WTC11 (cell line): ENCODE measurements at regions not wholly inside any gene's neighbourhood (a gene's known extent, or its start where the extent isn't known, plus 50 kb on each side); places are given as distances from the start of the nearest gene placed in this dataset.

Experiments used
- ATAC-seq: fragments of 200-7000 bp; cut with Tn5 transposase; 2 replicates; pipeline ENCODE4 v1.10.0; 2021; ENCODE audit warnings: mild to moderate bottlenecking, moderate library complexity
- CTCF ChIA-PET: fragments of 300-600 bp; sonication (Branson Sonifier 250); formaldehyde crosslinking; loops from one replicate; lab custom pipeline; 2021; ENCODE audit warnings: antibody characterized with exemption; lab: Charles Lee
- POLR2A ChIA-PET: fragments of 350-600 bp; sonication (Branson Sonifier 250); formaldehyde crosslinking; loops from one replicate; lab custom pipeline; 2021; ENCODE audit warnings: antibody characterized with exemption; lab: Charles Lee
- DNase-seq: peaks from one replicate; pipeline ENCODE4 v3.0.0; 2021; ENCODE audit warnings: low spot score
- H3K27ac Mint-ChIP-seq: 2 replicates; pipeline ENCODE4 v1.8.0; 2021; ENCODE audit warnings: mixed read lengths
- H3K27me3 Mint-ChIP-seq: 2 replicates; pipeline ENCODE4 v1.8.0; 2021; ENCODE audit warnings: low read depth, mild to moderate bottlenecking, moderate library complexity, mixed read lengths
- H3K36me3 Mint-ChIP-seq: 2 replicates; pipeline ENCODE4 v1.8.0; 2021; ENCODE audit warnings: mixed read lengths
- H3K4me1 Mint-ChIP-seq: 2 replicates; pipeline ENCODE4 v1.8.0; 2022; ENCODE audit warnings: mixed read lengths
- H3K4me3 Mint-ChIP-seq: 2 replicates; pipeline ENCODE4 v1.8.0; 2021; ENCODE audit warnings: mild to moderate bottlenecking, moderate library complexity, mixed read lengths
- H3K9me3 Mint-ChIP-seq: 2 replicates; pipeline ENCODE4 v1.8.0; 2021; ENCODE audit warnings: mixed read lengths
- ARID4B ChIP-seq: sonication (generic); formaldehyde crosslinking; IDR thresholded peaks from 2 replicates; pipeline ENCODE4 v1.8.0; 2023; ENCODE audit warnings: missing genetic modification reagents, mild to moderate bottlenecking, borderline replicate concordance
- ATF1 ChIP-seq: sonication (generic); formaldehyde crosslinking; IDR thresholded peaks from 2 replicates; pipeline ENCODE4 v1.8.1; 2023; ENCODE audit warnings: mild to moderate bottlenecking, moderate library complexity, missing genetic modification reagents
- CBFB ChIP-seq: sonication (generic); formaldehyde crosslinking; IDR thresholded peaks from 2 replicates; pipeline ENCODE4 v1.8.1; 2022; ENCODE audit warnings: mild to moderate bottlenecking, low read depth, missing genetic modification reagents
- CDX4 ChIP-seq: fragments of 250-450 bp; sonication (Bioruptor Pico); IDR thresholded peaks from 2 replicates; pipeline ENCODE4 v1.9.0; 2021; ENCODE audit warnings: moderate library complexity, mild to moderate bottlenecking, inconsistent platforms, borderline replicate concordance
- E2F4 ChIP-seq: sonication (generic); formaldehyde crosslinking; IDR thresholded peaks from 2 replicates; pipeline ENCODE4 v1.8.1; 2022; ENCODE audit warnings: low read depth, mild to moderate bottlenecking, moderate library complexity, missing genetic modification reagents, borderline replicate concordance
- NR1H2 ChIP-seq: sonication (generic); formaldehyde crosslinking; IDR thresholded peaks from 2 replicates; pipeline ENCODE4 v1.9.0; 2021; ENCODE audit warnings: mild to moderate bottlenecking, moderate library complexity, missing genetic modification reagents
- NR3C1 ChIP-seq: sonication (generic); formaldehyde crosslinking; conservative IDR thresholded peaks from 2 replicates; pipeline ENCODE4 v1.8.1; 2023; ENCODE audit warnings: low read depth, mild to moderate bottlenecking, missing genetic modification reagents
- TEAD4 ChIP-seq: sonication (generic); formaldehyde crosslinking; IDR thresholded peaks from 2 replicates; pipeline ENCODE4 v1.8.0; 2022; ENCODE audit warnings: mild to moderate bottlenecking, missing genetic modification reagents
- ZNF121 ChIP-seq: sonication (generic); formaldehyde crosslinking; IDR thresholded peaks from 2 replicates; pipeline ENCODE4 v1.8.0; 2023; ENCODE audit warnings: missing genetic modification reagents
- ZNF232 ChIP-seq: sonication (generic); formaldehyde crosslinking; IDR thresholded peaks from 2 replicates; pipeline ENCODE4 v1.8.0; 2022; ENCODE audit warnings: mild to moderate bottlenecking, missing genetic modification reagents
- ZNF263 ChIP-seq: sonication (generic); formaldehyde crosslinking; IDR thresholded peaks from 2 replicates; pipeline ENCODE4 v1.8.1; 2022; ENCODE audit warnings: low read depth, mild to moderate bottlenecking, moderate library complexity, missing genetic modification reagents
- ZNF317 ChIP-seq: sonication (generic); formaldehyde crosslinking; IDR thresholded peaks from 2 replicates; pipeline ENCODE4 v1.8.1; 2023; ENCODE audit warnings: low read depth, mild to moderate bottlenecking, moderate library complexity, missing genetic modification reagents, borderline replicate concordance
- ZNF423 ChIP-seq: fragments of 250-450 bp; sonication (Bioruptor Pico); IDR thresholded peaks from 2 replicates; pipeline ENCODE4 v2.1.2; 2022; ENCODE audit warnings: mild to moderate bottlenecking, moderate library complexity
- ZNF671 ChIP-seq: fragments of 250-450 bp; sonication (Bioruptor Pico); IDR thresholded peaks from 2 replicates; pipeline ENCODE4 v1.8.0; 2021; ENCODE audit warnings: mild to moderate bottlenecking

GRCh38 chr3:118401887-118402286, 632.8 kb downstream of the IGSF11 start:
- H3K4me1 Mint-ChIP-seq: no peaks in the 10 kb centered on the region
- POLR2A ChIA-PET: no interaction called here
- no peaks in the 10 kb centered on the region for H3K9me3 Mint-ChIP-seq
- DNase-seq: no peak
- no peak for TF ChIP-seq TEAD4 (CRISPR knock-in tag)
- no peak for TF ChIP-seq ATF1 (CRISPR knock-in tag)
- TF ChIP-seq NR3C1 (CRISPR knock-in tag): no peak
- TF ChIP-seq E2F4 (CRISPR knock-in tag): no peak
- H3K27ac Mint-ChIP-seq: no peak overlapping the region
- H3K36me3 Mint-ChIP-seq: no peaks in the 10 kb centered on the region
- H3K27me3 Mint-ChIP-seq: no peaks in the 10 kb centered on the region
- CTCF ChIA-PET: no interaction called here
- no peak overlapping the region for H3K4me3 Mint-ChIP-seq
- no peak for ATAC-seq

- Mint-ChIP-seq H3K4me3 (no peak overlapping the region), H3K4me1 (no peaks in the 10 kb centered on the region), H3K36me3 (no peaks in the 10 kb centered on the region), H3K9me3 (no peaks in the 10 kb centered on the region), H3K27me3 (no peaks in the 10 kb centered on the region), H3K27ac (no peak overlapping the region)
- CTCF ChIA-PET: interaction anchor here (0.5 to 0.6 kb wide), 2 partner anchors 1539 to 1733 kb away, joined by 3 read pairs; no protein-coding TSS in a partner anchor
- ATAC-seq (no peak), DNase-seq (no peak)
- TF ChIP-seq ZNF317 (CRISPR knock-in tag) (no peak), NR1H2 (CRISPR knock-in tag) (no peak)
- POLR2A ChIA-PET: no interaction called here
Measured at GRCh38 chr3:118402971-118403370, 631.7 kb downstream of the IGSF11 start.

- ChIA-PET CTCF (no interaction called here), POLR2A (no interaction called here)
- DNase-seq: no peak
- H3K4me1 Mint-ChIP-seq: no peaks in the 10 kb centered on the region
- H3K4me3 Mint-ChIP-seq: no peak overlapping the region
- TF ChIP-seq ZNF423 (CRISPR knock-in tag) (no peak), NR3C1 (CRISPR knock-in tag) (no peak), ZNF232 (CRISPR knock-in tag) (no peak), ZNF263 (no peak), CDX4 (CRISPR knock-in tag) (no peak), ARID4B (no peak)
- no peaks in the 10 kb centered on the region for H3K27me3 Mint-ChIP-seq
- no peak overlapping the region for H3K27ac Mint-ChIP-seq
- no peak for ATAC-seq
- no peaks in the 10 kb centered on the region for H3K36me3 Mint-ChIP-seq
- H3K9me3 Mint-ChIP-seq: no peaks in the 10 kb centered on the region
Measured at GRCh38 chr3:118406562-118406961, 628.1 kb downstream of the IGSF11 start.

- TF ChIP-seq ZNF121 (CRISPR knock-in tag): no peak
- no peak for TF ChIP-seq ZNF263
- TF ChIP-seq CBFB: no peak
- no peak for TF ChIP-seq ZNF671 (CRISPR knock-in tag)
- no peaks in the 10 kb centered on the region for H3K27me3 Mint-ChIP-seq
- CTCF ChIA-PET: no interaction called here
- H3K9me3 Mint-ChIP-seq: no peaks in the 10 kb centered on the region
- ATAC-seq (no peak), DNase-seq (no peak)
- H3K36me3 Mint-ChIP-seq: no peaks in the 10 kb centered on the region
- no peak overlapping the region for H3K27ac Mint-ChIP-seq
- no peak overlapping the region for H3K4me3 Mint-ChIP-seq
- POLR2A ChIA-PET: no interaction called here
- no peaks in the 10 kb centered on the region for H3K4me1 Mint-ChIP-seq
Measured at GRCh38 chr3:118408431-118408830, 626.2 kb downstream of the IGSF11 start.
